Esophagus muscularis mucosa (tissue), 3 donors: ENCODE measurements at regions not wholly inside any gene's neighbourhood (a gene's known extent, or its start where the extent isn't known, plus 50 kb on each side); places are given as distances from the start of the nearest gene placed in this dataset.

Experiments
- POLR2A ChIP-seq: fragments of 450-650 bp; IDR thresholded peaks from one replicate; pipeline ENCODE4 v1.6.1; 2017; ENCODE audit warnings: antibody characterized with exemption, moderate library complexity, mild to moderate bottlenecking, low read depth
- POLR2AphosphoS5 ChIP-seq, 2 donors: sonication (generic); formaldehyde crosslinking; IDR thresholded peaks; one replicate each; pipeline ENCODE4 v1.6.1; 2017; ENCODE audit warnings: antibody characterized with exemption in 2 of 2
- TF ChIP-seq, protein P1 (sequence below), 3 experiments: fragments of 200-600 bp in 2 of 3; fragments of 450-650 bp in 1 of 3; sonication (generic) in 2 of 3; IDR thresholded peaks; one replicate each; pipeline ENCODE4 v1.5.1; 2017 to 2019; ENCODE audit warnings: antibody characterized with exemption in 3 of 3, mild to moderate bottlenecking in 2 of 3, moderate library complexity in 1 of 3

- TF ChIP-seq, protein P1, sequence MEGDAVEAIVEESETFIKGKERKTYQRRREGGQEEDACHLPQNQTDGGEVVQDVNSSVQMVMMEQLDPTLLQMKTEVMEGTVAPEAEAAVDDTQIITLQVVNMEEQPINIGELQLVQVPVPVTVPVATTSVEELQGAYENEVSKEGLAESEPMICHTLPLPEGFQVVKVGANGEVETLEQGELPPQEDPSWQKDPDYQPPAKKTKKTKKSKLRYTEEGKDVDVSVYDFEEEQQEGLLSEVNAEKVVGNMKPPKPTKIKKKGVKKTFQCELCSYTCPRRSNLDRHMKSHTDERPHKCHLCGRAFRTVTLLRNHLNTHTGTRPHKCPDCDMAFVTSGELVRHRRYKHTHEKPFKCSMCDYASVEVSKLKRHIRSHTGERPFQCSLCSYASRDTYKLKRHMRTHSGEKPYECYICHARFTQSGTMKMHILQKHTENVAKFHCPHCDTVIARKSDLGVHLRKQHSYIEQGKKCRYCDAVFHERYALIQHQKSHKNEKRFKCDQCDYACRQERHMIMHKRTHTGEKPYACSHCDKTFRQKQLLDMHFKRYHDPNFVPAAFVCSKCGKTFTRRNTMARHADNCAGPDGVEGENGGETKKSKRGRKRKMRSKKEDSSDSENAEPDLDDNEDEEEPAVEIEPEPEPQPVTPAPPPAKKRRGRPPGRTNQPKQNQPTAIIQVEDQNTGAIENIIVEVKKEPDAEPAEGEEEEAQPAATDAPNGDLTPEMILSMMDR (IDR thresholded peaks at IDR 0.05) = no peak
- TF ChIP-seq POLR2A (no peak), POLR2AphosphoS5 (IDR thresholded peaks at IDR 0.05) (no peak)
Measured at GRCh38 chr21:17981060-17981740, 162.0 kb upstream of the C21orf91 start.
